CD14-positive monocyte (primary cell): ENCODE measurements at regions not wholly inside any gene's neighbourhood (a gene's known extent, or its start where the extent isn't known, plus 50 kb on each side); places are given as distances from the start of the nearest gene placed in this dataset.

Source experiments
- DNase-seq, 3 donors: peaks; one replicate each; pipeline ENCODE4 v3.0.0-alpha.2; 2011 to 2022
- H2AFZ ChIP-seq: 2 replicates; pipeline ENCODE4 v1.6.0; 2012; ENCODE audit warnings: mild to moderate bottlenecking, low read depth, low read length, inconsistent platforms; ENCODE audit not compliant: insufficient read depth, poor library complexity, severe bottlenecking
- H3K27ac ChIP-seq, 2 donors: 1 replicate in 1 of 2; 2 replicates in 1 of 2; pipeline ENCODE4 v1.5.1; 2012 to 2013; ENCODE audit warnings: low read length in 2 of 2, control low read depth in 1 of 2, inconsistent platforms in 1 of 2, low read depth in 1 of 2, mild to moderate bottlenecking in 1 of 2
- H3K27me3 ChIP-seq, 2 donors: one replicate each; pipeline versions ENCODE4 v1.6.0 to v1.6.1; 2011 to 2013; ENCODE audit warnings: low read length in 2 of 2; ENCODE audit not compliant: control insufficient read depth in 2 of 2, insufficient read depth in 2 of 2
- H3K36me3 ChIP-seq, 2 donors: replicated peaks in 1 of 2; 1 replicate in 1 of 2; 2 replicates in 1 of 2; pipeline versions ENCODE4 v1.5.1 to v1.6.1; 2012 to 2013; ENCODE audit warnings: low read length in 2 of 2, control low read depth in 1 of 2, inconsistent platforms in 1 of 2, mild to moderate bottlenecking in 1 of 2; ENCODE audit not compliant: insufficient read depth in 2 of 2, control insufficient read depth in 1 of 2
- H3K4me1 ChIP-seq, 2 donors: 1 replicate in 1 of 2; 2 replicates in 1 of 2; pipeline versions ENCODE4 v1.5.1 to v1.6.1; 2012 to 2013; ENCODE audit warnings: low read length in 2 of 2, control low read depth in 1 of 2, inconsistent platforms in 1 of 2, mild to moderate bottlenecking in 1 of 2, moderate library complexity in 1 of 2; ENCODE audit not compliant: insufficient read depth in 2 of 2, control insufficient read depth in 1 of 2
- H3K4me2 ChIP-seq: replicated peaks from 2 replicates; pipeline ENCODE3; 2012; ENCODE audit warnings: low read length, moderate library complexity, mild to moderate bottlenecking; ENCODE audit not compliant: poor library complexity, severe bottlenecking; ENCODE audit errors: extremely low read depth
- H3K4me3 ChIP-seq, 3 experiments: fragments of 200-600 bp in 1 of 3; sonication (generic) in 1 of 3; replicated peaks in 1 of 3; 1 replicate in 2 of 3; 2 replicates in 1 of 3; pipeline ENCODE4 v1.5.1; 2011 to 2013; ENCODE audit warnings: low read length in 3 of 3, mild to moderate bottlenecking in 3 of 3, control low read depth in 2 of 3, low read depth in 2 of 3, inconsistent platforms in 1 of 3, moderate library complexity in 1 of 3
- H3K79me2 ChIP-seq: 2 replicates; pipeline ENCODE4 v1.6.0; 2012; ENCODE audit warnings: mild to moderate bottlenecking, control low read depth, inconsistent platforms, low read length, moderate library complexity; ENCODE audit not compliant: insufficient read depth
- H3K9ac ChIP-seq: 2 replicates; pipeline ENCODE4 v1.6.0; 2017; ENCODE audit warnings: low read length, mild to moderate bottlenecking; ENCODE audit not compliant: insufficient read depth, poor library complexity, severe bottlenecking
- H3K9me3 ChIP-seq, 2 donors: replicated peaks in 1 of 2; 1 replicate in 1 of 2; 2 replicates in 1 of 2; pipeline versions ENCODE4 v1.5.1 to v1.6.1; 2012 to 2013; ENCODE audit warnings: low read length in 2 of 2, control low read depth in 1 of 2; ENCODE audit not compliant: control insufficient read depth in 1 of 2, insufficient read depth in 1 of 2
- H4K20me1 ChIP-seq: 2 replicates; pipeline ENCODE4 v1.6.0; 2012; ENCODE audit warnings: mild to moderate bottlenecking, low read length, control low read depth, moderate library complexity; ENCODE audit not compliant: insufficient read depth
- H3K27ac Mint-ChIP-seq, 7 donors: one replicate each; pipeline ENCODE4 v1.8.0; 2020; ENCODE audit warnings: mild to moderate bottlenecking in 7 of 7, mixed read lengths in 7 of 7, moderate library complexity in 6 of 7, inconsistent platforms in 2 of 7
- H3K27me3 Mint-ChIP-seq, 3 donors: one replicate each; pipeline ENCODE4 v1.8.0; 2021 to 2022; ENCODE audit warnings: low read depth in 3 of 3, mild to moderate bottlenecking in 3 of 3, mixed read lengths in 3 of 3, moderate library complexity in 3 of 3, inconsistent platforms in 1 of 3
- H3K36me3 Mint-ChIP-seq, 2 donors: one replicate each; pipeline ENCODE4 v1.8.0; 2020; ENCODE audit warnings: mixed read lengths in 2 of 2, inconsistent platforms in 1 of 2, mild to moderate bottlenecking in 1 of 2
- H3K4me1 Mint-ChIP-seq: one replicate; pipeline ENCODE4 v1.8.0; 2020; ENCODE audit warnings: mild to moderate bottlenecking, mixed read lengths
- H3K4me3 Mint-ChIP-seq, 2 donors: one replicate each; pipeline ENCODE4 v1.8.0; 2020; ENCODE audit warnings: mild to moderate bottlenecking in 2 of 2, mixed read lengths in 2 of 2, moderate library complexity in 1 of 2
- H3K9me3 Mint-ChIP-seq, 7 donors: one replicate each; pipeline ENCODE4 v1.8.0; 2020 to 2022; ENCODE audit warnings: mixed read lengths in 7 of 7, mild to moderate bottlenecking in 6 of 7, moderate library complexity in 6 of 7, inconsistent platforms in 2 of 7
- CTCF ChIP-seq: fragments of 200-600 bp; IDR thresholded peaks from one replicate; pipeline ENCODE4 v1.8.0; 2022; ENCODE audit warnings: antibody characterized with exemption, mild to moderate bottlenecking
- WGBS: methylation state at CpG from one replicate; pipeline ENCODE4 v1.1.5; 2013; ENCODE audit warnings: missing lambda C conversion rate; ENCODE audit not compliant: insufficient coverage; 5-methylcytosine and 5-hydroxymethylcytosine counted together
- intact Hi-C, 2 donors: fragments of 100-400 bp; cut with micrococcal nuclease; formaldehyde crosslinking; loops; one replicate each; pipeline versions ENCODE4 v1.15.0 to v1.15.1; 2023

GRCh38 chr10:78137147-78137546 lies 103.5 kb downstream of the RPS24 start:
- H3K9me3 ChIP-seq: no peaks in the 10 kb centered on the region
- peaks cover 5 to 16% (median 7%) of the 10 kb centered on the region in 3 donors for H3K27me3 Mint-ChIP-seq
- DNase-seq: no peak
- no peaks in the 10 kb centered on the region for H3K36me3 ChIP-seq
- H3K36me3 Mint-ChIP-seq: no peaks in the 10 kb centered on the region
- H3K27me3 ChIP-seq: no peaks in the 10 kb centered on the region
- no peak overlapping the region for H3K4me2 ChIP-seq
- no peaks in the 10 kb centered on the region for H4K20me1 ChIP-seq
- H3K79me2 ChIP-seq: no peaks in the 10 kb centered on the region
- 75% methylated on average over 1 of the region's 3 CpGs for WGBS
- H2AFZ ChIP-seq: no peak overlapping the region
- peaks cover 0 to 2% (median 0%) of the 10 kb centered on the region in 7 donors for H3K9me3 Mint-ChIP-seq
- intact Hi-C loops: no loop called here
- no peak overlapping the region for H3K4me3 ChIP-seq
- no peak for TF ChIP-seq CTCF
- H3K4me3 Mint-ChIP-seq: no peak overlapping the region
- no peak overlapping the region for H3K9ac ChIP-seq
- no peak overlapping the region for H3K27ac ChIP-seq
- no peaks in the 10 kb centered on the region for H3K4me1 Mint-ChIP-seq
- no peaks in the 10 kb centered on the region for H3K4me1 ChIP-seq
- H3K27ac Mint-ChIP-seq: no peak overlapping the region

- Histone ChIP-seq H3K4me1 (no peaks in the 10 kb centered on the region), H3K79me2 (no peaks in the 10 kb centered on the region), H3K4me2 (no peak overlapping the region), H3K9me3 (peaks cover 0 to 4% of the 10 kb centered on the region in 2 donors), H3K27ac (no peak overlapping the region), H3K9ac (no peak overlapping the region), H3K27me3 (no peaks in the 10 kb centered on the region), H2AFZ (no peak overlapping the region), H3K4me3 (no peak overlapping the region), H3K36me3 (no peaks in the 10 kb centered on the region), H4K20me1 (no peaks in the 10 kb centered on the region)
- Mint-ChIP-seq H3K36me3 (no peaks in the 10 kb centered on the region), H3K27ac (no peak overlapping the region), H3K4me1 (no peaks in the 10 kb centered on the region), H3K27me3 (peaks cover 5 to 13% (median 8%) of the 10 kb centered on the region in 3 donors), H3K4me3 (no peak overlapping the region), H3K9me3 (peaks cover 0 to 17% (median 6%) of the 10 kb centered on the region in 7 donors)
- WGBS: 94% methylated on average over 5 of the region's 9 CpGs
- DNase-seq: no peak
- intact Hi-C loops: no loop called here
- no peak for TF ChIP-seq CTCF
Measured at GRCh38 chr10:78139341-78139740, 105.7 kb downstream of the RPS24 start.
